Stimulated activated CD4-positive, alpha-beta T cell treated with anti-CD3 and anti-CD28 coated beads, Interleukin-1b, Interleukin-23, amount 100 ng/mL, for 24 hours (primary cell): ENCODE measurements at regions not wholly inside any gene's neighbourhood (a gene's known extent, or its start where the extent isn't known, plus 50 kb on each side); places are given as distances from the start of the nearest gene placed in this dataset.
"Not testable (repeated sequence)": the region's sequence is repeated elsewhere in the genome, so short reads cannot be mapped to it uniquely, and the experiment has no call there.

Source experiments
- DNase-seq, 4 experiments: peaks; one replicate each; pipeline ENCODE4 v3.0.0-alpha.2; 2020; ENCODE audit warnings: low read depth in 4 of 4, low spot score in 1 of 4

DNA sequence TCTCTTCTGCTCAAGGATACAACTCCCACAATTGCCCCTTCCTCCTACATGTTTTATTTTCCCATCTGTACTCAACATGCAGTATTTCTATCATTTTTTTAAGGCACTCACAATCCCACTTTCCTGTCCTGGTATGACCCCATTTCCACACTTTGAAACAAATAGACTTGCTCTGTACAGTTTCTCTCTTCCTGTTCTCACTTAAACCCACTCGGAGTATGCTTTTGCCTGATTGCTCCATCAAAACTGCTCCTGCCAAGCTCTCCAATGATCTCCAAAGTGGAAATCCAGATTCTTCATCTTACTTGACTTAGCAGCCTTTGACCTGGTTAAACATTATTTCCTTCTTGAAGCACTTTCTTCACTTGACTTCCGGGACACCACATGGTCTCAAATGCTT is 384.5 kb downstream of the SEC23A start:
- no peak for DNase-seq

DNA sequence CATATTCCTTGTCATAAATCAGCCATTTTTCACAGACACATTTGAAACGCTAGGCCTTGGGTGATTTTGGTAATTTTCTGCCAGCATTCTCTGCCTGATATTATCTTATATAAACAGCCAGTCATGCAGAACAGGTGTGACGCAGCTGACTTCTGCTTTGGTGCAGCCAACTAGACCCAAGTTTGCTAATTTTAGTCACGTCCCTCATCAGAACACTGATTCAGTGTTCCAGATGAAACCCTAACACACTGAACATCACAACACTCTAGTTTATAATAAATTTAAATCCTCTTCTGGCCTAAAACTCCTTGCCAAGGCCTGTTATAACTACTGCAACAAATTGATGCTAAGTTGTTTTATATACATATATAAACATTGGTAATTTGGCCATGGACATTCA is 386.1 kb downstream of the SEC23A start:
- no peak for DNase-seq

DNA sequence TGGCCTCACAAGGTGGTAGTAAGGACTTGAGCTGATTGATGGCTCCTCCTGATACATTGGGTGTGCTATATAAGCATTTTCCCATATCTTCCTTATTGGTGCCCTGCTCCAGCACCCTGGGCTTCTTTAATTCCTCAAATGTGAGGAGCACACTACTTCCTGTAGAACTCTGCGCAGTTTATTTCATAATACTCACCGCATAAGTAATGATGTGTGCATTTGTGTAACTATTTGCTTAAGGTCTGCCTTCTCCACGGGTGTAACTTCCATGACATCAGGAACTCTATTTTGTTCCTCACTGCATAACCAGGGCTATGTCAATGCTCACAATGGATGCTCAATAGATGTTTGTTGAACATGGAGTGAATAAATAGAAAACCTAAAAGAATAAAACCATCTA is 392.2 kb downstream of the SEC23A start:
- DNase-seq, result no peak

DNA sequence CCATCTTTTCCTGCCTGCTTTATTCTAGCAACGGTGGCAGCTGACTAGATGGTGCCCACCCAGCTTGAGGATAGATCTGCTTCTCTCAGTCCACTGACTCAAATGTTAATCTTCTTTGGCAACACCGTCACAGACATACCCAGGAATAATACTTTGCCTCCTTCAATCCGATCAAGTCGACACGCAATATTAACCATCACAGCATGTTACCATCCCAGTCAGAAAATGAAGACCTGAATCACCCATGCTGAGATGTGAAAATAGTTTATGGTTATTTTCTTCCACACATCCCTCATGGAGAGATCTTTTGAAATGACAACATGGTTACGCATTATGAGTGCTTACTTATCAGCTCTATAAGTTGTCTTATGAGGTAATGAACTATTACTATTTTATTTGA is 392.8 kb downstream of the SEC23A start:
- DNase-seq, result no peak

DNA sequence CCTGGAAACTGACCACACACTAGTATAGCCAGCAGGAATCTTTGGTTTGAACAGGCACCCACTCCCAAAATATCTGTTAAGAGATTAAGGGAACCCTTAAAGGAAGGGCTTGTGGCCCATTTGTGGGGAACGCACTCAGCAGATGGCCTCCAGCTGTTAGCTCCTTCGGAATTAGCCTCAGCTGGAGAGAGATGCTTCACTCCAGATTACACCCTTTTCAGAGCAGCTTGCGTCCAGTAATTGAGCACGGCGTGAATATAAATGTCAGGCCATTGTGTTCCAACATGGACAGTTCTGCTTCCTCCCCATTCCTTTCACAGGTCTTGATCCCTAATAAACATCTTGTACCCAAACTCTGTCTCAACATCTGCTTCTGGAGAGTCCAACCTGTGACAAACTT is 397.8 kb downstream of the SEC23A start:
- DNase-seq, result no peak

DNA sequence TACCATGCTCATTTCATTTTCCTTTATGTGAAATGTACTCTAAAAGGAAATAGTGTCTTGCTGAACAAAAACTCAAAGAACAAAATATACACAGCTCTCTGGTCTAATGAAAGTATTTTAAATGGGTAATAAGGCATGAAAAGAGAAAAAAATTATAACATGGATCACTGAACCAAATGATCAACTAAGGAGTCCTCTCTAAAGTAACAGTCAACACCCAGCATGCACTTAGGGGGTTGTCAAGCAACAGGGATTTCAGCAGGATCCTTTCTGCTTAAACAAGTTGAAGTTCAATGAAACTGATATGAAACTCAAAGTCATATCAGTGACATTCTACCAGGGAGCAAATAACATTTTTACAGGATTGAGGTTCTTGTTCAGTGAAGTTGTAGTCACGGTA is 398.8 kb downstream of the SEC23A start:
- no peak for DNase-seq

DNA sequence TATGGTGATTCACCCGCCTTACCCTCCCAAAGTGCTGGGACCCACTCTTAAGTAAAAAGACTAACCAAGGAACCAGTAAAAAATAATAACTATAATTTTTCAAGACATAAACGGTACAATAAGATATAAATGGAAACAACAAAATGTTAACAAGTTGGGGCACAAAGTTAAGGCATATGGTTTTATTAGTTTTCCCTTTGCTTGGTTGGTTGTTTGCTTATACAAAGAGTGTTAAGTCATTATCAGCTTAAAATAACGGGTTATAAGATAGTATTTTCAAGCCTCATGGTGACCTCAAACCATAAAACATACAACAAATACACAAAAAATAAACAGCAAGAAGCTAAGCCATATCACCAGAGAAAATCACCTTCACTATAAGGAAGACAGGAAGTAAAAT is 406.1 kb downstream of the SEC23A start:
- DNase-seq, result no peak

DNA sequence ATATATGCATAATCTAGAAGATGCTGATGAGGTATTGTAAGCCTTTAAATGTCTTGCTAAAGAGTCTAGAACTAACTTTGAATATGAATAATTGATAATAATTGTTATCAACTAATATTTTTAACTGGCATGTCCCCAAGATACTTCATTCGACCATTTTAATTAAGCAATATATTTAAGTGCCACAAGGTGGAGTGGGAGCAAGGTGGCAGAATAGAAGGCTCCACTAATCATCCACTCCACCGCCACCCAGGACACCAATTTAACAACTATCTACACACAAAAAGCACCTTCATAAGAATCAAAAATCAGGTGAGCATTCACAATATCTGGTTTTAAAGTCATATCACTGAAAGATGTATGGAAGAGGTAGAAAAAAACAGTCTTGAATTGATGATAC is 409.6 kb downstream of the SEC23A start:
- DNase-seq, result no peak

DNA sequence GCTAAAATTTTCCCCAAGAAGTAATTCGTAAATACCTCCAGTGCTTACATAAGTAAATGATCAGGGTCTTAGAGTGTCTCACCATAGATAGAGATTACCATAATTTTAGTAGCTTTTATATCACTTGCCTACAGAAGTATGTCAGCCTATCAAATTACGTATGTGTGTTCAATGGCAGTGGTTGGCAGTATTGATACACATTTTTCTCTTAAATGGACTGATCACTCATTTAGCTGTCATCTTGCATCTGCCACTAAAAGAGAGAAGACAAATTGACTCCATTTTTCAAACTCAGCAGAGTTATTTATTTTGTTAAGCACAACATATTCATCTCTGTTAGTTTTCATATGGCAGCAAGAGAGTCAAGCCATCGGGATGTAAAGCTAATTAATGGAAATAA is 413.1 kb upstream of the CLEC14A start:
- DNase-seq, result no peak

DNA sequence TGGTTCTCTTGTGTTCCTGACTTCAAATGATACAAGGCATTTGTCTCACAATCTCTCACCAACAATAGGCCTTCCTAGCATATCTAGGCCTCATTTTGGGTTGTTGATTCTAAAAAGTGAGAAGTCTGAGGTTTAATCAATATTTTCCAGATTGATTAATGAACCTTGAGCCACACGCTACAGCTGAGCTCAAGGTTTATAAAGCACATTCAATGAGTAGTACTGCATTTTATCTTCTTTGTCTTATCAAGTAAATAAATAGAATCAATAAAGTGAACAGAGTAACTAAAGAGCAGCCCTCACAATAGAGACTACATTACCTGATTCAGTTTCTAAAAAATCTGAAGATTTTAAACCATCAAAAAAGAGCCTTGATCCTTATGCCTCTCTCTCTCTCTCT is 407.5 kb upstream of the CLEC14A start:
- DNase-seq, result no peak

DNA sequence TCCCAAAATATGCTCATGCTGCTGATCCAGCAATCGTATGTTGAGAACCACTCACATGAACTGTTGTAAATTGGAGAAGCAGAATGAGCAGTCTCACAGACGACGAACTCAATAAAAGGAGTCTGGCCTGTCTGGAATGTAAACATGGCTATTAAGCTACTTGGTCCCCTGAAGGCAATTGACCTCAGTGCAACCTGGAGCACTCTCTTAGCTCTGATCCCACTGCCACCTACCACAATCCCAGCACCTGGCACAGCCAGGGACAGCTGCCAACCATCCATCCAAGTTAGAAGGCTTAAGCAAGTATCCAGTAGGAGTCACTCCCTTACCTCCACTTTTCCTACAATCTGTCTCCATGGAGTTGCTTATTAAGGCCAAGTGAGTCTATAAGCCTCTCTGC is 406.9 kb upstream of the CLEC14A start:
- DNase-seq, result no peak

DNA sequence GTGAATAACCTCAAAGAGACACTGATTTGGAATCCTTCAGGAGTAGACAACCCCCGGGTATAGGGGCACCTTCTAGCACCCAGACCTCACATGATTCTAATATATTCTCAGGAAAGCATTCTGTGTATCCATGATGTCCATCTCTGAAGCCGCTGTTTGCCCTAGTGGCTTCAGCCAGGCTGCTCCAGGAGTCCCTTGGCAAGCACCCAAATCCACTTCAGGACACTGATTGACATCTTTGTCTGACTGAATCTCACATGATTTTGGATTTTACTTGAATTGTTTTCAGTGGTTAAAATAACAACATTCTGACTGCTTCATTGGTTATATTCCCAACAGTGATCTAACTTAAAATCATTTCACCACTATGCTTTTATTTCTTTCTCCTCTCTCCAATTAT is 390.5 kb upstream of the CLEC14A start:
- DNase-seq, result no peak

DNA sequence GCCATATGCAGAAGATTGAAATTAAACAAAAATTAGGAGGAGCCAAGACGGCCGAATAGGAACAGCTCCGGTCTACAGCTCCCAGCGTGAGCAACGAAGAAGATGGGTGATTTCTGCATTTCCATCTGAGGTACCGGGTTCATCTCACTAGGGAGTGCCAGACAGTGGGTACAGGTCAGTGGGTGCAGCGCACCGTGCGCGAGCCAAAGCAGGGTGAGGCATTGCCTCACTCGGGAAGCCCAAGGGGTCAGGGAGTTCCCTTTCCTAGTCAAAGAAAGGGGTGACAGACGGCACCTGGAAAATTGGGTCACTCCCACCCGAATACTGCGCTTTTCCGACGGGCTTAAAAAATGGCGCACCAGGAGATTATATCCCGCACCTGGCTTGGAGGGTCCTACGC is 379.0 kb upstream of the CLEC14A start:
- not testable (repeated sequence) for DNase-seq

DNA sequence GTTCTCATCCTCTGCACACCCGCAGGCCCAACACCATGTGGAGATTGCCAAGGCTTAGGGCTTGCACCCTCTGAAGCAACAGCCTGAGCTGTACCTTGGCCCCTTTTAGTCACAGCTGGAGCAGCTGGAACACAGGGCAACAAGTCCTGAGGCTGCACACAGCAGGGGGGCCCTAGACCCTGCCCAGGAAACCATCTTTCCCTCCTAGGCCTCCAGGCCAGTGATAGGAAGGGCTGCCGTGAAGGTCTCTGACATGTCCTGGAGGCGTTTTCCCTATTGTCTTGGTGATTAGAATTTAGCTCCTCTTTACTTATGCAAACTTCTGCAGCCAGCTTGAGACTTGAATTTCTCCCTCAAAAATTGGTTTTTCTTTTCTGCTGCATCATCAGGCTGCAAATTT is 373.5 kb upstream of the CLEC14A start:
- no peak for DNase-seq

DNA sequence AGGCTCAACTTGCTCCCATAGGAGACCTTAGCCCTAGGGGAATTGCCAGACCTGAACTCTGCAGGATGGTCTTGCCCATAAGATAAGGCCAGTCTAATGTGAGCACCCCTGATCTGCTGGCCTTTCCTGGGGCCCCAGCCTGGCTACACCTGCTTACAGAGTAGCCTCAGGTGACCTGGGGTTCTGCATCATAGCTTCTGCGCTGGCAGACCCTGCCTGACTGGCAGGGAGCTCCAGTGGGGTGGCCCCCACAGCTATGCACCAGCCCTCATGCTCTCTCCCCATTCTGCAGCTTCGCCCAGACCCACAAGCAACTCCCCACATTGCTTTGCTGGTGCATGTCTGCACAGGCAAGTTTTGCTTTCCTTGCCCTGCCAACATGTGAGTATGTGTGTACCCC is 371.3 kb upstream of the CLEC14A start:
- no peak for DNase-seq

DNA sequence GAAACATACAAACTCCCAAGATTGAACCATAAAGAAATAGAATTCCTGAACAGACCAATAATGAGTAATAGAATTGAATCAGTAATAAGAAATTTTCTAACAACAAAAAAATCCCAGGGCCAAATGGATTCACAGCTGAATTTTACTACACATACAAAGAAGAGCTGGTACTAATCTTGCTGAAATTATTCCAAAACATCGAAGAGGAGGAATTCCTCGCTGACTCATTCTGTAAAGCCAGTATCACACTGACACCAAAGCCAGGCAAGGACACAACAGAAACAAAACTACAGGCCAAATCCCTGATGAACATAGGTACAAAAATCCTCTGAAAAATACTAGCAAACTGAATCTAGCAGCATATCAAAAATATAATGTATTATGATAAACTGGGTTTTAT is 367.8 kb upstream of the CLEC14A start:
- no peak for DNase-seq

DNA sequence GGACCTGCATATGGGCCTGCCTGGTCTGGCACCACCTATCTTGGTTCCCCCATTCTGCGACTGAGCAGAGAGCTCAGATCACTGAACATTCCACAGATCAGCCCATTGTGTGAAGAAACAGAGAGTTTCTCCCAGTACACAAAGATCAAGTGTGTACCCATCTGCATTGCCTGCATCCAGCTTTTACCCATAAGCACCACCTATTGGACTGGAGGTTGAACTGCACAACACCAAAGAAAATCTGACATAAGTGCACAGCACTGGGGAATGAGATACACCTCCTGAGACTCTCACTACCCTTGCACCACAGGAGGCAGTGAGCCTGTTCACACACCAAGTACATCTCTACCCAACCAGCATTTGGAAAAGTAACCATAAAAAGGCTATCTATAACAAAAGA is 362.6 kb upstream of the CLEC14A start:
- DNase-seq, result no peak

DNA sequence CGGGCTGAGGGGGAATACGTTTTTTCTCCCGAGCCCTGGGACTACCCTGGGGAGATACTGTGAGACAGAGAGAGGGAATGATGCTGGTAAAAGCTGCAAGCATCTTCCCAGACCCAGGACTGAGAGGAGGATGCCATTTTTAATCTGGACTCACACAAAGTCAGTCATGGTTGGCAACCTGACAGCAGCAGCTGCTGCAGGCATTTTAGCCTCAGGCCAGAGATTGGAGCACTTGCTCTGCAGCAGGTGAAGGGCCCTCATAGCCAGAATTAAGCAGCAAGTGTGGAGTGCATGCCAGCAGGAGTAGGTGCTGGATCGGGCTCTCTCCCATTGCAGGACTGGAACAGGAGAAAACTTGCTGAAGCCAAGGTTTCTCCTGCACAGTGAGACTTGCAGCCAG is 361.1 kb upstream of the CLEC14A start:
- DNase-seq, result no peak

DNA sequence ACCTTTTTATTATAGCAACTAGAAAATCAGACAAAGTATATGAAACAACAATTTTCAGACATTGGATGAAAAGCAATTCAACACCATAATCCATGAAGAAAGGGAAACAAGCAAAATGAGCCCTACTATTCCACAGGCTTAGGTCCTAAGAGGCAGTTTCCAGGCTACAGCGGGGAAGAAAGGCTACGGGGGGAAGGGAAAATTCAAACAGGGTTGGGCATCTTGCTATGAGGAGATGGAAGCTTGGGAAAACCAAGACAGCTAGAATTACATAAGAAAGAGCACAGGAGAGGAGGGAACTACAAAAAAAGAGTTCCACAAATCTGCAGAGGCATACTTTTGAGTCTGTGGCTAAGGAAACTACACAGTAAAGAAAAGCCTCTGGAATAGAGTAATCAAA is 356.0 kb upstream of the CLEC14A start:
- no peak for DNase-seq

DNA sequence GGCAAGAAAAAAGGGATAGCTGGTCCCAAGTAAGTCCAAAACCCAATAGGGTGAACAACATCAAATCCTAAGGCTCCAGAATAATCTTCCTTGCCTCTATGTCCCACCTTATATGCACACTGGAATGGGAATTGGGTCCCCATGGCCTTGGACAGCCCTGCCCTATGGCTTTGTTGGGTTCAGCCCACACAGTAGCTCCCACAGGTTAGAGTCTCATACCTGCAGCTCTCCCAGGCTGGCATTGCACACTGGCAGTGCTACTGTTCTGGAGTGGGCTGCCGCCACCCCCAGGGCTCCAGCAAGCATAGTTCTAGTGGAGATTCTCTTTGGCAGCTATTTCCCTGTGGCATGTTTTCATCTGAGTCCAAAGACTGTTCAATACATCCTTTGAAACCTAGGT is 352.4 kb upstream of the CLEC14A start:
- DNase-seq, result no peak

DNA sequence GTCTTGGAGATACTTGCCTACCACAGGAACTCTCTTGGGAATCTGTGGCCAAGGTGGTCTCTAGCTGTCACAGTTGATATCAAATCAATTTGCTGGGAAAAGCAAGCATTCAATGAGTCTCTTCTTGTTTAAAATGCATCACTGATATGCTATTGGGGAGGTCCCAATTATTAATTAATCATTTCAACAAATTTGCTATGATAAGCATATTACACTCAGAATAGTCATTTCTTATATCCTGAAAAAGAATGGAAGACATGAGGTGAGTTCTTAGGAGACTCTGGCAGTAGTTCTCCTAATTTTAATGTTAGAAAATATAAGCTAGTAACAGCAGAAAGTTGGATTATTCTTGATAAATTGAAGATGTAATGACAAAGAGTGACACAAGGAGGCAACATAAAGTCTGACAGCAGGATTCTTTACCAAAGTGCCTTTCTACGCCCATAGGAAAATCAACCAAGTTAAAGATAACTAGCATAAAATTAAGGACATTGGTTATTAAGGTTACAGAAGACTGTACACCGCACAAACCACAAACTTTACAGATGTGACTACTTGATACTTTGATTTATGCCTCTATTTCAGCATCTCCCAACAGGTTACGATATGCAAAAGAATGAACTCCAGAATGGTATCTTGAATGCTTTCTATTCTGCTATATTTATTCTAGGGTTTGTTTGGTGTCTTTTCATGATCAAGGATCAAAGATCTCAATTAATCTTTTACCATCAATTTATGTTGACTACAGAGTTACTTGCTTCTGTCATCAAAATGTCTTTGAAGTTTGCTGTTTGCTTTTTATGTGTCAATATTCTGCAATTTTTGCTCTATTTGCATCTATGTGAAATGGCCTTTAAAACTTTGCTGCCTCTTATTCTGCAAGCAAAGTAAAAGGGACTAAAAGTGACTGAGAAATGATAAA is 349.6 kb upstream of the CLEC14A start:
- DNase-seq, result no peak

DNA sequence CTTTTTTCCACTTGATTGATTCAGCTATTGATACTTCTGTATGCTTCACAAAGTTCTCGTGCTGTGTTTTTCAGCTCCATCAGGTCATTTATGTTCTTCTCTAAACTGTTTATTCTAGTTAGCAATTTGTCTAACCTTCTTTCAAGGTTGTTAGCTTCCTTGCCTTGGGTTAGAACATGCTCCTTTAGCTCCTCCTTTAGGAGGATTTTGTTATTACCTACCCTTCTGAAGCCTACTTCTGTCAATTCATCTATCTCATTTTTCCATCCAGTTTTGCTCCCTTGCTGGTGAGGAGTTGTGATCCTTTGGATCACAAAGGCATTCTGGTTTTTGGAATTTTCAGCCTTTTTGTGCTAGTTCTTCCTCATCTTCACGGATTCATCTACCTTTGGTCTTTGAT is 344.7 kb upstream of the CLEC14A start:
- not testable (repeated sequence) for DNase-seq

DNA sequence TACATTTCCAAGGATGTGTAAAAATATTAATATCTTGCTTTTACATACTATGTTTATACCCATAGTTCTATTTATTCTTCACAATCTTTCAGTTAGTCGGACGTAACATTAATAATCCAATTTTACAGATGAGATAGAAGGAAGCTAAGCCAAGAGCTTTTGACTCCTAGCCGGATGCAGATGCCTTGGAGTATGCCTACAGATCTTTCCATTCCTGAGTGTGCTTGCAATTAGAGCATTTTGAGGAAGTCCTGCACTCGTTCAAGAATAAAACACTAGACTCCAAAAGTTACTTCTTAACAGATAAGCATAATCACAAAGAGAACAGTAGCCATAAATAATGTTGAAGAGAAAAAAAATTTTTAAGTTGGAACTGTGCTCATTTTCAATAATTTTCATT is 337.6 kb upstream of the CLEC14A start:
- DNase-seq, result no peak
